ACHN (cell line): ENCODE measurements at regions not wholly inside any gene's neighbourhood (a gene's known extent, or its start where the extent isn't known, plus 50 kb on each side); places are given as distances from the start of the nearest gene placed in this dataset.
A peak's percentile ranks its signal among the peaks of the same experiment; 100 is the strongest.
"Not testable (repeated sequence)": the region's sequence is repeated elsewhere in the genome, so short reads cannot be mapped to it uniquely, and the experiment has no call there.

Experiments used
- DNase-seq: peaks from one replicate; pipeline ENCODE4 v3.0.0-alpha.2; 2015
- in situ Hi-C: cut with HindIII; loops from 2 replicates; pipeline ENCODE4 v1.10.0; 2017; ENCODE audit warnings: low sequenced_read_pairs, low pct_ligation_motif_present, low pct_unique_long_range_greater_than_20kb

DNA sequence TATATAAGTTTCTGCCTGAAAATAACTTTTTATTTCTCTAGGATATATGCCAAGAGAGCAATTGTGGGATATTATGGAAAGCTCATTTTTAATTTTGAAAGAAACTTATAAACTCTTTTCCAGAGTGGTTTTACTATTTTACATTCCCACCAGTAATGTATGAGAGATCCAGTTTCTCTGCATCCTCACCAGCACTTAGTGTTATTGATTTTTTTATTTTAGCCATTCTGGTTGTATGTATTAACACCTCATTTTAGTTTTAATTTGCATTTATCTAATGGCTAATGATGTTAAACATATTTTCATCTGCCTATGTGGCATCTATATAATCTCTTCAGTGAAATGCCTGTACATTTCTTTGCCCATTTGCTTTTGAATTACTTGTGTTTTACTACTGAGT lies 597.7 kb upstream of the RAB6C start:
- no peak for DNase-seq
- in situ Hi-C loops: no loop called here

DNA sequence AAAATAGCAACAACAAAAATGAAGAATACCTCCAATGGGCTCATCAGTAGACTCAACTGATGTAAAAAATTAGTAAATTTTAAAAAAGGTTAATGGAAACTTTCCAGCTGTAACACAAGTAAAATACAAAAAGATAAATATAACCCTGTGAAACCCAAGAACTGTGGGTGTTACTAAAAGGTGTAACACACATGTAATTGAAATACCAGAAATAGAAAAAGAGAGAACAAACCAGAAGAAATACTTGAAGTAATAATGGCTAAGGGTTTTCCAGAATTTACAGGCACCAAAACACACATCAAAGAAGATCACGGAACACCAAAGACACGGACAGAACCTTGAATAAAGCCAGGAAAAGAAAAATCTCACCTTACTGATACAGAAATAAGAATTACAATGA lies 590.6 kb upstream of the RAB6C start:
- in situ Hi-C loops: no loop called here
- DNase-seq: no peak

DNA sequence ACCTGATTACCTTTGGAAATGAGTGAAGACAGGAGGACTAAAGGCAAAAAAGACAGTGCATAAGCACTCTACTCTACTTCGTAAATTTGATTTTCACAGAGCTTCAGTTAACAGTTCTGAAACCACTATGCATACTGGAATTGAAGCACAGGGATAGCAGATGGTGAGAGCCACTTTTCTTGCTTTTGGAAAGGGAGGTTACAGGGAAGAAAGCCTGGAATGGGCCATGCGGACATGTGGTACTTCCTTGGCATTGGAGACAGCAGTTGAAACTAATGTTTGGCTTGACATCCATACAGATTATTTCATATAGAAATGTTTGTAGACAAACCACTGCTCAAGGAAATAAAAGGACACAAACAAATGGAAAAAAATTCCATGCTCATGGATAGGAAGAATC lies 585.6 kb upstream of the RAB6C start:
- in situ Hi-C loops: no loop called here
- DNase-seq: no peak

DNA sequence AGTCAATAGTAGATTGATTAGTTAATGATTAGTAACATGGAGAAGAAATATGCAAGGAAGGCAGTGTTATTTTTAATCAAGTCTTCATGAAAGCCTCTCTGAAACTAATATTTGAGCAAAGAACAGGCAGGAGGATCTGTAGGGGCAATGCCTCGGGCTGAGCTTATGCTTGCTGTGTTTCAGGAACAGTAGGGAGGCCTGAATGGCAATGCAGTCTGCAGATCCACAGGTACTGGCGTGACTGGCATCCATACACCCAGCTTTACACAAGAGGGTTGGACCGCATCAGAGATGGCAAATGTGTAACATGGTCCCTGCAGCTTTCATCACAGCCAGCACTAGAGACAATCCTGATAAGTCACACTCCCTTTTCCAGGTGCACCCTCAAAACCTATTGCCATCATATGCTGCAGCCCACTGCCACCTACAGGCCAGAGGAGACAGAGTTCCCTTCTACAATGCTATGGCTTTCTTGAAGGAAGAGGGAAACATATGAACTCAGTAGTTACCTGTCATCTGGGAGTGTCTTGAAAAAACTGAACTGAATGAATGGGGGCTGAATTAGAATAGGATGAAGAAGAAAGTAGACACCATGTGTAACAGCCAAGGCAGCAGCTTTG lies 582.4 kb upstream of the RAB6C start:
- DNase-seq: peak; percentile 44
- in situ Hi-C loops: no loop called here

GRCh38 chr2:129400826-129401225 lies 578.6 kb upstream of the RAB6C start:
- no peak for DNase-seq
- in situ Hi-C loops: no loop called here

DNA sequence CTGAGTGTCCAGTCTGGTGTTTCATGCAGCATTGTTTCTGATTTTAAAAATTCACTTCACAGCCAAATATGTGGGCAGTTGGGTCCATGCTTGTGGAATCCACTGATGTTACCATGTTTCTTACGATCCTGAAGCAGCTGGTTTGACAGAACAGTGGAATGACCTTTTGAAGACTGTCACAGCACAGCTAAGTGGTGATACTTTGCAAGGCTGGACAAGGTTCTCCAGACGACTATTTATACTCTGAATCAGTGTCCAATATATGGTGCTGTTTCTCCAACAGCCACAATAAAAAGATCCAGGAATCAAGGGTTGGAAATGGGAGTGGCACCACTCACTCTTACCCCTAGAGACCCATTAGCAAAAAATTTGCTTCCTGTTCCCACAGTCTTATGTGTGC lies 577.4 kb upstream of the RAB6C start:
- in situ Hi-C loops: no loop called here
- no peak for DNase-seq

- DNase-seq: no peak
- in situ Hi-C loops: no loop called here
Measured at GRCh38 chr2:129404000-129404685, 575.3 kb upstream of the RAB6C start.

DNA sequence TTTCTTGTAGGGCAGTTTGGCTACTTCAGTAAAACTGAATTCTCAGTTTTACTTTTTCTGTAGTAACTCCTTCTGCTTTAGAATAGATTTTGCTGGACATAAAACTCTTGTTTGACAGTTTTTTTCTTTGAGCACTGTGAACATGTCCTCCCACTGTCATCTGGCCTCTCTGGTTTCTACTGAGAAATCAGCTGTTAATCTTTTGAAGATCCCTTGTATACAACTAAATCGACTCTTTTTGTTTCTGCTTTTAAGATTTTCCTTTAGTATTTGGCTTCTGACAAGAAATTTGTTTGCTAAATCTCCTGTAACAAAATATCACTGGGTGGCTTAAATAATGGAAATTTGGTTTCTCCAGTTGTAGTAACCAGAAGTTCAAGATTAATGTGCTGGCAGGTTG lies 570.9 kb upstream of the RAB6C start:
- in situ Hi-C loops: no loop called here
- DNase-seq: no peak

DNA sequence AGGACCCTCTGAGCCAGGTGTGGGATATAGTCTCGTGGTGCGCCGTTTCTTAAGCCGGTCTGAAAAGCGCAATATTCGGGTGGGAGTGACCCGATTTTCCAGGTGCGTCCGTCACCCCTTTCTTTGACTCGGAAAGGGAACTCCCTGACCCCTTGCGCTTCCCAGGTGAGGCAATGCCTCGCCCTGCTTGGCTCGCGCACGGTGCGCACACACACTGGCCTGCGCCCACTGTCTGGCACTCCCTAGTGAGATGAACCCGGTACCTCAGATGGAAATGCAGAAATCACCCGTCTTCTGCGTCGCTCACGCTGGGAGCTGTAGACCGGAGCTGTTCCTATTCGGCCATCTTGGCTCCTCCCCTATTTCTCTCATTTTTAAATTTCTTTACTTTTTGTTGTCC lies 562.4 kb upstream of the RAB6C start:
- DNase-seq, in situ Hi-C loops: not testable (repeated sequence)

DNA sequence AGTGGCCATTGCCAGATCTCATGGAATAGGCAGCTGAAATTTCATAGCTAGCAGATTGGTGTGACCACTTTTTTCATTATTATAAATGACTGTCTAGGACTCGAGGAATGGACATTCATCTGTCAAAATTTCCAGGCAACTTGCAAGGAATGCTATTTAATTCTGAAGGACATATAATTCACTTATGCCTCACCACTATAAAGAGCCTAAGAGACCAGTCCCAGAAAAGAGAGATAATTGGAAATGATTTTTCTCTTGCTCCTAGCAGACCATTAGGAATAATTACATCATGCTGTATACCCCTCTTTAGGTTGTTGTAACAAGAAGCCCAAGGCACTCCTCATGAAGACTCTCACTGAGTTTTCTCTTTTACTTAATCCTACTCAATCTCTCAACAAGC lies 557.4 kb upstream of the RAB6C start:
- in situ Hi-C loops: no loop called here
- DNase-seq: no peak

DNA sequence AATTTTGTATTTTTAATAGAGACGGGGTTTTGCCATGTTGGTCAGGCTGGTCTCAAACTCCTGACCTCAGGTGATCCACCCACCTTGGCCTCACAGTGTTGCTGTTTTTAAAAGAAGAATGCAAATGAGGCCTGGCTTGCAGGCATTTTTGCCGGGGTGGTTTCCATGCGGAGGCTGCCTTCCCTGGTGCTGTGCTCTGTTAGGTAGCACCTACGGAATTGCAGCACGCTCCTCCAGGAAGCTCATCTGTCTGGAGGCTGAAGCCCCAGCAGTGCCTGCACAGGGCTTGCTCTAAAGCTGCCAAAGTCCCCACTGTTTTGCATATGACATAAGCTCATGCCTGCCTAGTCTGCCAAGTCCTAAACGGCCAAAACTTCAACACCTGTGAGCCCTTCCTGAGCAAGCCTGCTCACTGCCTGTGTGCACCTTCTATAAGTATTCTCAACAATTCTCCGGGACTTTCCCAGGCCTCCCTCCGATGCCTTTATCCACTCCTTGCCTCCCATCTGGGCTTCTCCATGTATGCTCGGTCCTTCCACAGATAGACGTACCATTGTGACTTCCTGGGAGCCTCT lies 551.3 kb upstream of the RAB6C start:
- in situ Hi-C loops: no loop called here
- no peak for DNase-seq

- in situ Hi-C loops: no loop called here
- DNase-seq: no peak
Measured at GRCh38 chr2:129430911-129431310, 548.6 kb upstream of the RAB6C start.

- no peak for DNase-seq
- in situ Hi-C loops: no loop called here
Measured at GRCh38 chr2:129431881-129432280, 547.6 kb upstream of the RAB6C start.

DNA sequence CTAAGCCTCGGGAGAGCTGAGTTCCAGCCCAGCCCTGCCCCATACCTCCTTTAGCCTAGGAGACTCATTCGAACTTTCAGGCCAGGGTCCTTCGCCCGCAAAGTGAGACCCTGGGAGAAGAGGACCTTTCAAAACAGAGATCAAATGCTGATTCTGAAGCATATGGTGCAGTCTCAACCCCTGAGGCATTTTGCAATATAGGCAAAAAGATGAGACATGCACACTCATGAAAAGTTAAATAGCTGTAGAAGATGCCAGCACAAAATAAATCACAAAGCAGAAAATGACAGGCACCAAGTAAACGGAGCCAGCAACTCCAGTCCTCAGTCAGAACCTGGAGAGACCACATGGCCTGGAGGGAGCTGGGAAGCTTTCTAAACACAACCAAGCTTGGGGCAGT lies 542.7 kb upstream of the RAB6C start:
- no peak for DNase-seq
- in situ Hi-C loops: no loop called here

GRCh38 chr2:129437725-129438124 lies 541.7 kb upstream of the RAB6C start:
- no peak for DNase-seq
- in situ Hi-C loops: no loop called here

DNA sequence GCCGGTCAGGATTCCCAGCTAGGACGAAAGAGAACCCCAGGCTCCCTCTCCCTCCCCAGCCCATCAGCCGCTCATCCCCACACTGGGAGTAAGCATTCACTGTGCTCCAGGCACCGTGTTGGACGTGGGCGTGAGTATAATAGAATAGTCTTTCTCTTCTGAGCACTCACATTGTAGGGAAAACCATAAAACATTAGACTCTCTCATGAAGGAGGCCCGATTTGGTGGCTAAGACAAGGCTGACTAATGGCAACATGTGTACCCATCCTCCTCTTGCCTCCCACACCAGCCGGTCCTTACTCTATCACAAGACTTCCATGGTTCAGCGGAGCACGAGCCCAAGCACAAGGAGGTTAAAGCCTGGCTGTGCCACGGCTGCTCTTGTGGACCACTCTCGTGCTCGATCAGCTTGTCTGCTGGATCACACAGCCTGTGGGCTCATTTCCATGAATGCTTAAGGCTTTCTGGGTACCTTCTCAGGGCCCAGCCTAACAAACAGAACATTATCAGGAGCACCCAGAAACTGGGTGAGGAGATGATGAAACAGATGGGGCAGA lies 540.9 kb upstream of the RAB6C start:
- in situ Hi-C loops: no loop called here
- no peak for DNase-seq

DNA sequence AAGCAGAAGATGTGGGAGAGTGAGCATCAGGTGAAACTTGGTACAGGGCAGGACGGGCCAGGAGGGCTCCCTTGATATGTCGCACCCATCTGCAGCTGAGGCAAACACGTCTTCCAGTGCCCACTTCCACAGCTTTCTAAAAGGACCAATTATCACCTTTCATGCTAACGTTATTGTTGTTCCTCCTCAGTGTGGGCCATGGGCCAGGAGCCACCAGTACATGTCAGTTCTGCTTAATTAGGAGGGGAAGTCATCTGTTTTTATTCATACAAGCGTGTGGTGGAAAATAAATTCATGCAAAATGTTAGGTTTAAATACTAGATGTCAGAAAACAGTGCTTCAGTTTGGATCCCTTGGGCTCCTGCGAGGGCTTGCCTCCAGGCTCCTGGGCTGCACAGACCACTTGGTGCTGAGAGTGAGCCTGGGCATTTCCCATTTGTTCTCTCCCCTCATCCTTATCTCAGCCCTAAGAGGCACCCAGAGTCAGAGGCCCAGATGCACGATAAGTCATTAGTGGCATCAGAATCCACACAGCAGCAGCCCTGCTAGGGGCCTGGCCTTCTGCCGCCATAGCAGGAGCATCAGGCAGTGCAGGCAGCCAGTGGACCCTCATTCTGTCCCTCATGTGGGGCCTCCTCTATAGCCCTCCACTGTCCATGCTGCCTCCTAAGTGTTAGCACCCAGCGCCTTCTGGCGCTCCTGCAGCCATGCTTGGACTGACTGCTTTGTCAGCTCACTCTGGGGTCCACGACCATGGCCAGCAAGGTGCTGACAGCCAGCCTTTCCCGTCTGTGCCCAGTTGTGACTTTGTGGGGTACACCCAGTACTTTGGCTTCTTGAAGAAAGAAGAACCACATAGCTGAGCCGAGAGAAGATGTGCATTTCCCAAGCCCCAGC lies 539.8 kb upstream of the RAB6C start:
- in situ Hi-C loops: no loop called here
- no peak for DNase-seq

DNA sequence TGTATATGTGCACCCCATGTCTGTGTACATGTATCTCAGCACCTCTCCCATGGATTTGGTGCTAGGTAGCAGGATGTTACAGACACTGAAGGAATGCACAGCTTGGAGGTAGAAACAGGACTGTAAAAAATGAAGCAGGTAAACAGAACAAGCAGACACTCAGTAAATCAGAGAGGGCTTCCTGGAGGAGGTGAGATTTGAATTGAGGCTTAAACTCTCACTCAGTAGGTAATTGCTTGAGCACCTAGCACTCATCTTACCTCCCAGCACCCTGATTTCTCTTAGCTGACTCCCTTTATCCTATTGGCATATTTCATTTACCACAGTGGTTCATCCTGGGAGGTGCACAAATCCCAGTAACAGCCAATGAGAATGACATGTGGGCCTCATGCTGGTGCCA lies 537.9 kb upstream of the RAB6C start:
- in situ Hi-C loops: no loop called here
- DNase-seq: no peak

GRCh38 chr2:129443235-129443864 lies 536.1 kb upstream of the RAB6C start:
- in situ Hi-C loops: no loop called here
- no peak for DNase-seq
